Neuronal stem cell (in vitro differentiated cells): ENCODE measurements at regions not wholly inside any gene's neighbourhood (a gene's known extent, or its start where the extent isn't known, plus 50 kb on each side); places are given as distances from the start of the nearest gene placed in this dataset.

ENCODE experiments used
- DNase-seq: peaks from one replicate; pipeline ENCODE4 v3.0.0-alpha.2; 2013; ENCODE audit warnings: low spot score
- H2AFZ ChIP-seq: one replicate; pipeline ENCODE4 v1.6.1; 2013; ENCODE audit warnings: mild to moderate bottlenecking, low read length, inconsistent platforms
- H2AK5ac ChIP-seq: 2 replicates; pipeline ENCODE4 v1.6.1; 2013; ENCODE audit warnings: low read depth, mild to moderate bottlenecking, inconsistent platforms, low read length, moderate library complexity, mixed read lengths
- H2BK120ac ChIP-seq: 2 replicates; pipeline ENCODE4 v1.6.1; 2013; ENCODE audit warnings: low read depth, mild to moderate bottlenecking, inconsistent platforms, low read length, moderate library complexity, mixed read lengths
- H2BK12ac ChIP-seq: one replicate; pipeline ENCODE4 v1.6.1; 2013; ENCODE audit warnings: low read length, inconsistent platforms
- H2BK15ac ChIP-seq: 2 replicates; pipeline ENCODE4 v1.6.1; 2013; ENCODE audit warnings: mild to moderate bottlenecking, low read length, inconsistent platforms, mixed read lengths
- H2BK5ac ChIP-seq: one replicate; pipeline ENCODE4 v1.6.1; 2013; ENCODE audit warnings: inconsistent platforms, mild to moderate bottlenecking, low read length, moderate library complexity
- H3K14ac ChIP-seq: one replicate; pipeline ENCODE4 v1.6.1; 2013; ENCODE audit warnings: low read length, inconsistent platforms
- H3K18ac ChIP-seq: 2 replicates; pipeline ENCODE4 v1.6.1; 2013; ENCODE audit warnings: low read length, inconsistent platforms
- H3K23ac ChIP-seq: 2 replicates; pipeline ENCODE4 v1.6.1; 2013; ENCODE audit warnings: low read depth, mild to moderate bottlenecking, mixed read lengths, low read length, inconsistent platforms; ENCODE audit not compliant: poor library complexity
- H3K27ac ChIP-seq: replicated peaks from 3 replicates; pipeline ENCODE4 v1.5.1; 2013; ENCODE audit warnings: low read length, inconsistent platforms
- H3K27me3 ChIP-seq, 3 experiments: 2 replicates each; pipeline ENCODE4 v1.6.1; 2013; ENCODE audit warnings: low read length in 3 of 3, mild to moderate bottlenecking in 2 of 3, inconsistent platforms in 1 of 3, low read depth in 1 of 3, mixed read lengths in 1 of 3, moderate library complexity in 1 of 3; ENCODE audit not compliant: control insufficient read depth in 3 of 3, insufficient read depth in 3 of 3
- H3K36me3 ChIP-seq, 2 donors: replicated peaks in 1 of 2; 2 replicates each; pipeline ENCODE4 v1.6.1; 2013; ENCODE audit warnings: low read length in 2 of 2; ENCODE audit not compliant: control insufficient read depth in 2 of 2, insufficient read depth in 2 of 2
- H3K4ac ChIP-seq: 2 replicates; pipeline ENCODE4 v1.6.1; 2013; ENCODE audit warnings: inconsistent platforms, mild to moderate bottlenecking, low read length, moderate library complexity
- H3K4me1 ChIP-seq, 2 donors: 1 replicate in 1 of 2; 2 replicates in 1 of 2; pipeline ENCODE4 v1.6.1; 2013; ENCODE audit warnings: low read length in 2 of 2, low read depth in 1 of 2; ENCODE audit not compliant: control insufficient read depth in 2 of 2, insufficient read depth in 1 of 2
- H3K4me2 ChIP-seq: one replicate; pipeline ENCODE4 v1.6.1; 2013; ENCODE audit warnings: mild to moderate bottlenecking, low read length, inconsistent platforms; ENCODE audit not compliant: insufficient read depth, poor library complexity, severe bottlenecking
- H3K4me3 ChIP-seq, 2 donors: 2 replicates each; pipeline ENCODE4 v1.5.1; 2013; ENCODE audit warnings: low read length in 2 of 2, mild to moderate bottlenecking in 2 of 2, inconsistent platforms in 1 of 2, moderate library complexity in 1 of 2
- H3K79me1 ChIP-seq: one replicate; pipeline ENCODE4 v1.6.1; 2013; ENCODE audit warnings: low read depth, mild to moderate bottlenecking, inconsistent platforms, low read length, moderate library complexity
- H3K9ac ChIP-seq: one replicate; pipeline ENCODE4 v1.6.1; 2013; ENCODE audit warnings: mild to moderate bottlenecking, low read depth, low read length, inconsistent platforms; ENCODE audit not compliant: poor library complexity
- H3K9me3 ChIP-seq, 2 donors: replicated peaks in 1 of 2; 2 replicates each; pipeline versions ENCODE3 to v1.6.1; 2013; ENCODE audit warnings: low read length in 2 of 2, mild to moderate bottlenecking in 2 of 2, inconsistent platforms in 1 of 2, low read depth in 1 of 2, mixed read lengths in 1 of 2, moderate library complexity in 1 of 2; ENCODE audit not compliant: control insufficient read depth in 2 of 2, insufficient read depth in 1 of 2
- H4K8ac ChIP-seq: one replicate; pipeline ENCODE4 v1.6.1; 2013; ENCODE audit warnings: low read depth, mild to moderate bottlenecking, inconsistent platforms, low read length, moderate library complexity
- H4K91ac ChIP-seq: one replicate; pipeline ENCODE4 v1.6.1; 2013; ENCODE audit warnings: low read length, low read depth, mild to moderate bottlenecking, inconsistent platforms; ENCODE audit not compliant: poor library complexity
- WGBS, 2 donors: extraction: QIAGEN DNeasy Blood & Tissue Kit; methylation state at CpG; one replicate each; pipeline ENCODE4 v1.1.7; 2013; ENCODE audit warnings: missing lambda C conversion rate in 2 of 2, mixed read lengths in 1 of 2; ENCODE audit not compliant: insufficient read length in 2 of 2, insufficient replicate concordance in 1 of 2; ENCODE audit errors: extremely low coverage in 2 of 2; 5-methylcytosine and 5-hydroxymethylcytosine counted together

GRCh38 chrY:14139521-14139920, 83.5 kb downstream of the VCY1B start:
- Histone ChIP-seq H3K79me1 (no peaks in the 10 kb centered on the region), H2BK5ac (no peak overlapping the region), H3K9me3 (no peaks in the 10 kb centered on the region), H3K18ac (no peak overlapping the region), H3K4me3 (no peak overlapping the region), H3K27me3 (no peaks in the 10 kb centered on the region), H3K9ac (no peak overlapping the region), H3K14ac (no peak overlapping the region), H3K36me3 (no peaks in the 10 kb centered on the region), H2BK120ac (no peak overlapping the region), H3K27ac (no peak overlapping the region), H2AK5ac (no peak overlapping the region), H3K23ac (no peak overlapping the region), H3K4me2 (no peak overlapping the region), H4K8ac (no peak overlapping the region), H2BK12ac (no peak overlapping the region), H4K91ac (no peak overlapping the region), H3K4me1 (no peaks in the 10 kb centered on the region), H2BK15ac (no peak overlapping the region), H2AFZ (no peak overlapping the region), H3K4ac (no peak overlapping the region)
- WGBS, 2 donors: no CpG with 5 or more reads among the region's 2 CpGs
- no peak for DNase-seq

DNA sequence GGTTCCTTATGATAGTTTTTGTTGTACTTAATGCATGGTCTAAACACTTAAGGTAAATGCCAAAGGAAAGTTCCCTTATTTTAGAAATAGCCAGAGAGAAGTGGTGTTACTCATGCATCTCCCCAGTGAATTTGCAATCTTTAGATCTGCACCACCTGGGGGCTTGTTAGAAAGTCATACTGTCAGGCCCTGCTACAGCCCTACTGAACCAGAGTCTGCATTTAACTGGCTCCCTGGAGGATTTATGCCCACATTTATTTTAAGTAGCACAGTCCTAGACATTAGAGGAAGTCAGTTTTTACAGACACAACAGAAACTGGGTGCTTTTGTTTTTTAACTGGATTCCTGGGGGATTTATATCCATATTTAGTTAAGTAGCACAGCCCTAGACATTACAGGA, 89.6 kb downstream of the VCY1B start:
- Histone ChIP-seq H3K4me3 (no peak overlapping the region), H4K91ac (no peak overlapping the region), H3K4me1 (no peaks in the 10 kb centered on the region), H2BK12ac (no peak overlapping the region), H3K4ac (no peak overlapping the region), H3K27me3 (no peaks in the 10 kb centered on the region), H2AK5ac (no peak overlapping the region), H3K4me2 (no peak overlapping the region), H4K8ac (no peak overlapping the region), H3K18ac (no peak overlapping the region), H2AFZ (no peak overlapping the region), H2BK15ac (no peak overlapping the region), H2BK120ac (no peak overlapping the region), H3K23ac (no peak overlapping the region), H3K36me3 (no peaks in the 10 kb centered on the region), H3K14ac (no peak overlapping the region), H2BK5ac (no peak overlapping the region), H3K27ac (no peak overlapping the region), H3K9me3 (no peaks in the 10 kb centered on the region), H3K79me1 (no peaks in the 10 kb centered on the region), H3K9ac (no peak overlapping the region)
- DNase-seq: no peak

- DNase-seq: no peak
- no peaks in the 10 kb centered on the region for H3K9me3 ChIP-seq
- no peak overlapping the region for H2BK15ac ChIP-seq
- no peak overlapping the region for H3K14ac ChIP-seq
- H4K8ac ChIP-seq: no peak overlapping the region
- H3K27ac ChIP-seq: no peak overlapping the region
- no peaks in the 10 kb centered on the region for H3K36me3 ChIP-seq
- H2AK5ac ChIP-seq: no peak overlapping the region
- no peak overlapping the region for H2BK5ac ChIP-seq
- no peaks in the 10 kb centered on the region for H3K79me1 ChIP-seq
- H4K91ac ChIP-seq: no peak overlapping the region
- no peak overlapping the region for H3K4ac ChIP-seq
- no peak overlapping the region for H2BK12ac ChIP-seq
- no peak overlapping the region for H2AFZ ChIP-seq
- no peaks in the 10 kb centered on the region for H3K27me3 ChIP-seq
- no peak overlapping the region for H3K4me3 ChIP-seq
- no peaks in the 10 kb centered on the region for H3K4me1 ChIP-seq
- no CpG with 5 or more reads among the region's 3 CpGs for WGBS, 2 donors
- no peak overlapping the region for H3K23ac ChIP-seq
- H3K9ac ChIP-seq: no peak overlapping the region
- H2BK120ac ChIP-seq: no peak overlapping the region
- no peak overlapping the region for H3K4me2 ChIP-seq
- no peak overlapping the region for H3K18ac ChIP-seq
Observed at GRCh38 chrY:14182776-14183175, 126.7 kb downstream of the VCY1B start.

GRCh38 chrY:14222014-14222413, 166.0 kb downstream of the VCY1B start:
- no peak overlapping the region for H3K4me2 ChIP-seq
- no peak overlapping the region for H2BK120ac ChIP-seq
- H3K23ac ChIP-seq: no peak overlapping the region
- no CpG with 5 or more reads among the region's 3 CpGs for WGBS, 2 donors
- H3K14ac ChIP-seq: no peak overlapping the region
- no peak overlapping the region for H3K4me3 ChIP-seq
- no peaks in the 10 kb centered on the region for H3K9me3 ChIP-seq
- no peak overlapping the region for H2BK15ac ChIP-seq
- no peak overlapping the region for H3K4ac ChIP-seq
- H3K79me1 ChIP-seq: no peaks in the 10 kb centered on the region
- H3K36me3 ChIP-seq: no peaks in the 10 kb centered on the region
- H2AFZ ChIP-seq: no peak overlapping the region
- no peak for DNase-seq
- no peak overlapping the region for H2AK5ac ChIP-seq
- no peak overlapping the region for H3K18ac ChIP-seq
- H4K8ac ChIP-seq: no peak overlapping the region
- H3K27ac ChIP-seq: no peak overlapping the region
- no peak overlapping the region for H4K91ac ChIP-seq
- no peak overlapping the region for H2BK12ac ChIP-seq
- H3K27me3 ChIP-seq: no peaks in the 10 kb centered on the region
- H2BK5ac ChIP-seq: no peak overlapping the region
- H3K4me1 ChIP-seq: no peaks in the 10 kb centered on the region
- H3K9ac ChIP-seq: no peak overlapping the region
